ENCODE measurements at regions not wholly inside any gene's neighbourhood (a gene's known extent, or its start where the extent isn't known, plus 50 kb on each side); places are given as distances from the start of the nearest gene placed in this dataset.

DNA sequence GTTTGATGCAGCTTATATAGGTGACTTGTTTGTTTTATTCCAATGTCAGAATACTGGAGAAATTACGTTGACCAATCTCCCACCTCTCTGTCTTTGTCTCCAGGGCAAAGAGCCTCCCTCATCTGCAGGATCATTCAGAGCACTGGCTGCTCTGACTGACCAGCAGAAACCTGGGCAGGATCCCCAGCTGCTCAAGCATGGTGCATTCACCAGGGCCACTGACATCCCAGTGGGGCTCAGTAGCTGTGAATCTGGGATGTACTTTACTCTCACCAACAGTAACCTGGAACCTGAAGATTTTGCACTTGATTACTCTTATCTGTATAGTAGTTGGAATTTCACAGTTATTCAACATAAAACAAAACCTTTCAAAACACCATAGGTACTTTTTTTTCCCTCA is 235.9 kb downstream of the ANKRD36 start:
- TF ChIP-seq POLR2A (IDR thresholded peaks at IDR 0.05; ENCODE audit: low read depth, low read length) (no peak), CTCF (IDR thresholded peaks at IDR 0.05; ENCODE audit: extremely low read depth in 1 of 2, insufficient read depth in 1 of 2, low read depth in 1 of 2, low read length in 2 of 2) (no peak), EZH2 (IDR thresholded peaks at IDR 0.05; ENCODE audit: borderline replicate concordance, low read depth, low read length, severe bottlenecking) (no peak), FOS (IDR thresholded peaks at IDR 0.05; ENCODE audit: borderline replicate concordance, insufficient read depth, low read length) (no peak), MAX (IDR thresholded peaks at IDR 0.05; ENCODE audit: insufficient read depth, insufficient read length) (no peak), GATA2 (IDR thresholded peaks at IDR 0.05; ENCODE audit: insufficient read depth, insufficient read length, low read depth, low read length) (no peak), POLR2AphosphoS5 (IDR thresholded peaks at IDR 0.05; ENCODE audit: insufficient read depth, low read depth, low read length) (no peak), MYC (IDR thresholded peaks at IDR 0.05; ENCODE audit: low read depth, low read length) (no peak), JUN (IDR thresholded peaks at IDR 0.05; ENCODE audit: borderline replicate concordance, insufficient read depth, insufficient read length, low read depth) (no peak)

Data from endothelial cell of umbilical vein (primary cell).